Karpas-422 (cell line): ENCODE measurements at regions not wholly inside any gene's neighbourhood (a gene's known extent, or its start where the extent isn't known, plus 50 kb on each side); places are given as distances from the start of the nearest gene placed in this dataset.
"Not testable (repeated sequence)": the region's sequence is repeated elsewhere in the genome, so short reads cannot be mapped to it uniquely, and the experiment has no call there.

ENCODE experiments used
- DNase-seq: peaks from one replicate; pipeline ENCODE4 v3.0.0-alpha.2; 2015
- H2AFZ ChIP-seq: fragments of 200-600 bp; sonication (generic); 2 replicates; pipeline ENCODE4 v1.6.1; 2014; ENCODE audit warnings: antibody characterized with exemption, low read length, mixed read lengths
- H3K27ac ChIP-seq: fragments of 200-600 bp; sonication (generic); 2 replicates; pipeline ENCODE4 v1.5.1; 2014; ENCODE audit warnings: mild to moderate bottlenecking, low read length, moderate library complexity
- H3K27me3 ChIP-seq: fragments of 200-600 bp; sonication (generic); 2 replicates; pipeline ENCODE4 v1.6.1; 2014; ENCODE audit warnings: low read length, mixed read lengths
- H3K36me3 ChIP-seq: fragments of 200-600 bp; sonication (generic); 2 replicates; pipeline ENCODE4 v1.6.1; 2014; ENCODE audit warnings: low read length, mixed read lengths; ENCODE audit not compliant: insufficient read depth
- H3K4me1 ChIP-seq: fragments of 200-600 bp; sonication (generic); 2 replicates; pipeline ENCODE4 v1.6.1; 2014; ENCODE audit warnings: mild to moderate bottlenecking, low read length, mixed read lengths
- H3K4me2 ChIP-seq: fragments of 200-600 bp; sonication (generic); 2 replicates; pipeline ENCODE4 v1.6.1; 2014; ENCODE audit warnings: low read length, low read depth, mild to moderate bottlenecking; ENCODE audit not compliant: poor library complexity, severe bottlenecking
- H3K4me3 ChIP-seq: fragments of 200-600 bp; sonication (generic); 2 replicates; pipeline ENCODE4 v1.5.1; 2014; ENCODE audit warnings: mild to moderate bottlenecking, antibody characterized with exemption, low read length, mixed read lengths
- H3K79me2 ChIP-seq: fragments of 200-600 bp; sonication (generic); 2 replicates; pipeline ENCODE4 v1.6.1; 2014; ENCODE audit warnings: mild to moderate bottlenecking, low read length, mixed read lengths
- H3K9ac ChIP-seq: fragments of 200-600 bp; sonication (generic); 2 replicates; pipeline ENCODE4 v1.6.0; 2014; ENCODE audit warnings: low read length
- H3K9me2 ChIP-seq: fragments of 200-600 bp; sonication (generic), shearing (Covaris generic); replicated peaks from 2 replicates; pipeline ENCODE4 v1.6.0; 2014; ENCODE audit warnings: mild to moderate bottlenecking, low read length, moderate library complexity; ENCODE audit not compliant: insufficient read depth
- H3K9me3 ChIP-seq: fragments of 300-700, 200-600 bp; sonication (generic); 2 replicates; pipeline ENCODE4 v1.6.1; 2014; ENCODE audit warnings: low read length, mixed read lengths
- H4K20me1 ChIP-seq: fragments of 200-600 bp; sonication (generic); 2 replicates; pipeline ENCODE4 v1.6.1; 2014; ENCODE audit warnings: mild to moderate bottlenecking, antibody characterized with exemption, low read length, low read depth; ENCODE audit not compliant: insufficient read depth

DNA sequence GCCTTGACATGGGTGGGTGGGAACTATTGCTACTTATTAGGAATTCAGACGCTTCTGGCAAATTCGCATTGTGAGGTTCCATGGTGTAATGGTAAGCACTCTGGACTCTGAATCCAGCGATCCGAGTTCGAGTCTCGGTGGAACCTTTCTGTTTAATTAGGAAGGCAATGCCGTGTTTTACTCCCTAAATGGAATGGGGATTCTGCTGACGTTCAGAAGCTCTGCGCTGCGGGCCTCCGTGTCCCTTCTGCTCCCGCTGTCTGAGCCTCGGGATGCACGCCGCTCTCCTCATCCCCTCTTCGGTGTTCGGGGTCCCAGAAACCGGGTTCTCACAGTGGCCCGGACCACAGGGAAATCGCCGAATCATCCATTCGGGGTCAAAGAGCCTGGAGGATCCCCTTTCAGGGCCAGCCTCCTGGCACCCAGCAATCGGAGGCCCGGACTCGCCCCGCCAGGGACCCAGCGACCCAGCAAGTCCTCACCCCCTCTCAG, 280.3 kb downstream of the FAM72C start:
- Histone ChIP-seq H3K79me2 (no peaks in the 10 kb centered on the region), H3K9me2 (no peaks in the 10 kb centered on the region), H2AFZ (no peak overlapping the region), H4K20me1 (no peaks in the 10 kb centered on the region), H3K27me3 (no peaks in the 10 kb centered on the region), H3K4me2 (no peak overlapping the region), H3K9me3 (no peaks in the 10 kb centered on the region), H3K27ac (no peak overlapping the region), H3K9ac (no peak overlapping the region), H3K4me1 (no peaks in the 10 kb centered on the region), H3K36me3 (no peaks in the 10 kb centered on the region), H3K4me3 (no peak overlapping the region)
- DNase-seq: no peak

DNA sequence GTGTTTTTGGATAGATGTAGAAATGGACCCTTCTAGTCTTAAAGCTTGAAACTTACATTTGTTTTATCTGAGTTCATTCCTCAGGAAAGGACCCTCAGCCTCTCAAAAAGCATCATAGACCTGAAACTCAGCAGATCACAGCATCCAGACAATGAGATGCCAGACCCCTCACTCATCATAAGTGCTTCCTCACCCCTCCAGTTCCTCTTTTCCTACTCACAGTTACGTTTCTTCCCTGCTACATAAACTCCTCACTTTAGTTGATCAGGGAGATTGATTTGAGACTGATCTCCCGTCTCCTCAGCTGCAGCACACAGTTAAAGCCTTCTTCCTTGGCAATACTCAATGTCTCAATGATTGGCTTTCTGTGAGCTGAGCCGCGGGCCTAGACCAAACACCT, 282.0 kb downstream of the FAM72C start:
- Histone ChIP-seq H3K4me3 (no peak overlapping the region), H3K9me2 (no peaks in the 10 kb centered on the region), H3K4me2 (no peak overlapping the region), H3K79me2 (no peaks in the 10 kb centered on the region), H3K9me3 (no peaks in the 10 kb centered on the region), H3K27ac (no peak overlapping the region), H3K9ac (no peak overlapping the region), H3K27me3 (no peaks in the 10 kb centered on the region), H4K20me1 (no peaks in the 10 kb centered on the region), H3K36me3 (no peaks in the 10 kb centered on the region), H3K4me1 (no peaks in the 10 kb centered on the region), H2AFZ (no peak overlapping the region)
- no peak for DNase-seq

DNA sequence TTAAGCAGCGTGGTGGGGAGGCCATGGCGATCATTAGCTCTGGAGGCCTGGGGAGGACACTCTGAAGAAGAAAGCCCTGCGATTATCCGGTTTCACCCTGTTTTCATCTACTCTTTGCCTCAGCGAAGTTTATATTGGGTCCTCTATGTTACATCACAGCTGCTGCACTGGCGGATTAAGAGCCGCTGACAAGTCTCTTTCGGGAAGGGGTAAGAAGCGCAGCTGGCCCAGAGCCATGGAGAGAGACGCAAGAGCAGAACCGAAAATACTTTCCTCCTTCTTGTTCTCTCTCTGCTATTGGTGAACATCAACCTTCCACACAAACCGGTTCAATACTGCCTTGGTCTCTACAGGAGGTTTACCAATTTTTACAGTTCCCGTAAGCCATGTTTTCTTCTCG, 291.5 kb downstream of the FAM72C start:
- Histone ChIP-seq H3K36me3 (no peaks in the 10 kb centered on the region), H3K9me2 (no peaks in the 10 kb centered on the region), H3K9ac (no peak overlapping the region), H3K27me3 (no peaks in the 10 kb centered on the region), H3K27ac (no peak overlapping the region), H3K4me2 (no peak overlapping the region), H2AFZ (no peak overlapping the region), H3K9me3 (no peaks in the 10 kb centered on the region), H3K79me2 (no peaks in the 10 kb centered on the region), H3K4me3 (no peak overlapping the region), H3K4me1 (no peaks in the 10 kb centered on the region), H4K20me1 (no peaks in the 10 kb centered on the region)
- no peak for DNase-seq

DNA sequence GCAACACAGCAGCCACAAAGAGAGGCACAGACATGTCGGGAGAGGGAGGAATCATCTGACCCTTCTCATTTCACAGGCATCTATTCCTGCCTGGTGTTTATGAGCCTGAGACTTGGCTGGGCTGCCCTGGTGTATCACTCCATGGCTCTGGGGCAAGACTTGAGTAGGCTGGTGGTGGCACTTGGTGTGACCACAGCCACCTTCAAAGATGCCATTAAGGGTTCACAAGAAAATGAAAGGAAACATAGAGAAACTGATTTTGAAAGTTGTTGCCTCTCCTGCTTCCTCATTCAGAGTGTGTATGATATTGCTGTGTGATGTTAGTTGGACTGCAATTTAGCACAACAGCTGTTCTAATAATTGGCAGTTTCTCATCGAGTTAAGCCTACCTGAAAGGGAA, 298.8 kb downstream of the FAM72C start:
- Histone ChIP-seq H3K4me3 (no peak overlapping the region), H3K27ac (no peak overlapping the region), H3K9ac (no peak overlapping the region), H3K9me2 (no peaks in the 10 kb centered on the region), H3K36me3 (no peaks in the 10 kb centered on the region), H3K9me3 (no peaks in the 10 kb centered on the region), H3K4me2 (no peak overlapping the region), H2AFZ (no peak overlapping the region), H4K20me1 (no peaks in the 10 kb centered on the region), H3K4me1 (no peaks in the 10 kb centered on the region), H3K27me3 (no peaks in the 10 kb centered on the region), H3K79me2 (no peaks in the 10 kb centered on the region)
- DNase-seq: no peak

DNA sequence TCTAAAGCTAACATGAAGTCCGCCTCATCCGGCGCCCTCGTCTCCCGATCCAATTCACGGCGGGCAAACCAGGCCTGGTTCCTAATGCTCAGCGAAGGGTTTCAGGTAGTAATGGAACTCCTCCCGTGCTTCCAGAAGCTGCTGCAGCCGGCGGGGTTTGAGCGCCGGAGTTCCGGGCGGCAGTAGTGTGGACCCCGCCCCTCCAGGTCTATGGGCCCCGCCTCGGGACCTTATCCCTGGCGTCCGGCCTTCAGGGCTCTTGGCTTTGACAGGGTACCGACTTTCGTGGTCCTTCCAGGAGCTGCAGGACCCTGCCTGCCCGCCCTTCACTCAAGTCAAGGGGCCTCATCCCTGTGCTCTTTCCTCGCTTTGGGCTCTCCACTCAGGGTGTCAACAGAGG, 304.1 kb downstream of the FAM72C start:
- Histone ChIP-seq H3K4me1 (no peaks in the 10 kb centered on the region), H3K27ac (no peak overlapping the region), H3K79me2 (no peaks in the 10 kb centered on the region), H4K20me1 (no peaks in the 10 kb centered on the region), H3K9me2 (no peaks in the 10 kb centered on the region), H3K36me3 (no peaks in the 10 kb centered on the region), H3K4me3 (no peak overlapping the region), H3K9ac (no peak overlapping the region), H2AFZ (no peak overlapping the region), H3K27me3 (no peaks in the 10 kb centered on the region), H3K4me2 (no peak overlapping the region), H3K9me3 (no peaks in the 10 kb centered on the region)
- no peak for DNase-seq

DNA sequence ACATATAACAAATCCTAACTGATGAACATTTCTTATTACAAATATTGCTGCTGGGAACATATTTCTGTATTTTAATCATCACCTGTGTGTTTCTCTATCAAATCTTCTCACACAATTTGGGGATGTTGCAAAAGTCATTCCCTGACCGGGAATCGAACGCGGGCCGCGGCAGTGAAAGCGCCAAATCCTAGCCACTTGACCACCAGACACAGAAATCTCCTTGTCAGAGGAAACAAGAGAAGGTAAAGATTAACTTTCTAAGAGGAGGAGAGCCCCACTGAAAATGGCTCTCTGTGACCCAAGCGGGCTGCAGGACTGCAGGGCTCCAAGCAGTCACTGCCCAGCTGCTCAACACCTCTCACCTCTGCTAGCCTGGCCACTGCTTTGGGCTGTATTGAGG, 304.9 kb downstream of the FAM72C start:
- Histone ChIP-seq H4K20me1 (no peaks in the 10 kb centered on the region), H3K4me2 (no peak overlapping the region), H3K4me1 (no peaks in the 10 kb centered on the region), H3K9me2 (no peaks in the 10 kb centered on the region), H3K9ac (no peak overlapping the region), H3K27me3 (no peaks in the 10 kb centered on the region), H3K79me2 (no peaks in the 10 kb centered on the region), H3K9me3 (no peaks in the 10 kb centered on the region), H3K27ac (no peak overlapping the region), H3K4me3 (no peak overlapping the region), H3K36me3 (no peaks in the 10 kb centered on the region), H2AFZ (no peak overlapping the region)
- DNase-seq: no peak

DNA sequence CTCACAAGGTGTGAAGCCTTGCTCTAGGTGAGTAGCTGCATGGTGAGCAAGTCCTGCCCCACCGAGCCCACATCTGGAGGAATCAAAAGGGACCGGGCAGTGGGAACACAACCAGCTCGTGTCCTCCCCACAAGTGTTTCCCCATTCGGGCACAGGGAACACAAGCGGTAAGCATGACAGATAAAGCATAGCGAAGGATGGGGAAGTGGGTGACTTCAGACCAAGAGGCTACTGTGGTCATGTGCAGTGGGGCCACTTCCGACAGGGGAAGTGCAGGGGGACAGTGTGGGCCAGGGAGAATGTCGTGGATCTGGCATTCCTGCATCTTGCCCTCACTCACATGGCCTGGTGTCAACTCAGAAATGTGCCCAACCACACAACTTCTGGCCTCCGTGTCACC, 306.2 kb downstream of the FAM72C start:
- H3K27me3 ChIP-seq: no peaks in the 10 kb centered on the region
- H3K79me2 ChIP-seq: no peaks in the 10 kb centered on the region
- H3K27ac ChIP-seq: no peak overlapping the region
- no peak overlapping the region for H3K4me3 ChIP-seq
- H3K9me3 ChIP-seq: no peaks in the 10 kb centered on the region
- no peaks in the 10 kb centered on the region for H3K9me2 ChIP-seq
- no peaks in the 10 kb centered on the region for H3K36me3 ChIP-seq
- DNase-seq: no peak
- no peak overlapping the region for H3K4me2 ChIP-seq
- H4K20me1 ChIP-seq: no peaks in the 10 kb centered on the region
- no peaks in the 10 kb centered on the region for H3K4me1 ChIP-seq
- no peak overlapping the region for H3K9ac ChIP-seq
- no peak overlapping the region for H2AFZ ChIP-seq

DNA sequence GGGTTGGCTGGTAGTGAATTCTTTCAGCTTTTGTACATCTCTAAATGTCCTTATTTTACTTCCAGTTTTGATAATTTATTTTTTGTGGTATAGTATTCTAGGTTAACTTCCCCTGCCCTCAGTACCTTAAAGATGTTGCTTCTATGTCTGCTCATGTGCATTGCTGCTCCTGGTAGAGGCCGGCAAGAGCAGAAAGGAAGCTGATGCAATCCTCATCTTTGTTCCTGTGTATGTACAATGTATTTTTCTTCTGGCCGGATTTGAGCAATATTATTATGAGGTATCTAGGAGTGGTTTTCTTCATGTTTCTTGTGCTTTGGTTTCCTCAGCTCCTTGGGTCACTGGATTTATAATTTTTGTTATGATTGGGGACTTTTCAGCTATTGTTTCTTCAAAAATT, 308.7 kb downstream of the FAM72C start:
- H3K27me3 ChIP-seq, H3K4me1 ChIP-seq, H3K9me3 ChIP-seq, H2AFZ ChIP-seq, H3K9me2 ChIP-seq, DNase-seq, H3K9ac ChIP-seq, H4K20me1 ChIP-seq, H3K4me2 ChIP-seq, H3K4me3 ChIP-seq, H3K79me2 ChIP-seq, H3K27ac ChIP-seq, H3K36me3 ChIP-seq: not testable (repeated sequence)
